Gastrocnemius medialis (tissue), 4 donors: ENCODE measurements at regions not wholly inside any gene's neighbourhood (a gene's known extent, or its start where the extent isn't known, plus 50 kb on each side); places are given as distances from the start of the nearest gene placed in this dataset.

Source experiments
- ATAC-seq, 2 donors: fragments of 150-250 bp; one replicate each; pipeline ENCODE4 v1.9.1; 2016
- DNase-seq, 2 donors: peaks; one replicate each; pipeline ENCODE4 v3.0.0-alpha.2; 2019
- H3K27ac ChIP-seq, 4 donors: fragments of 200-600 bp; sonication (generic); 1 replicate in 1 of 4; 2 replicates in 3 of 4; pipeline ENCODE4 v1.5.1; 2016 to 2018; ENCODE audit warnings: mild to moderate bottlenecking in 2 of 4, moderate library complexity in 1 of 4
- H3K27me3 ChIP-seq, 3 donors: fragments of 200-600 bp; sonication (generic) in 2 of 3; 1 replicate in 1 of 3; 2 replicates in 2 of 3; pipeline versions ENCODE4 v1.5.1 to v1.6.0; 2016 to 2019; ENCODE audit warnings: mild to moderate bottlenecking in 1 of 3, moderate library complexity in 1 of 3
- H3K36me3 ChIP-seq, 2 donors: fragments of 200-600 bp; sonication (generic) in 1 of 2; one replicate each; pipeline ENCODE4 v1.5.1; 2017 to 2018
- H3K4me1 ChIP-seq, 2 donors: fragments of 200-600 bp; sonication (generic) in 1 of 2; one replicate each; pipeline ENCODE4 v1.5.1; 2016 to 2017; ENCODE audit warnings: mild to moderate bottlenecking in 2 of 2
- H3K4me3 ChIP-seq, 4 donors: fragments of 200-600 bp; sonication (generic) in 3 of 4; 1 replicate in 1 of 4; 2 replicates in 3 of 4; pipeline ENCODE4 v1.5.1; 2016 to 2019; ENCODE audit warnings: mild to moderate bottlenecking in 2 of 4
- H3K9me3 ChIP-seq, 3 donors: fragments of 200-600 bp; sonication (generic) in 2 of 3; 1 replicate in 1 of 3; 2 replicates in 2 of 3; pipeline ENCODE4 v1.5.1; 2016 to 2019
- POLR2A ChIP-seq, 2 donors: fragments of 450-650 bp; IDR thresholded peaks; one replicate each; pipeline ENCODE4 v1.6.1; 2017; ENCODE audit warnings: antibody characterized with exemption in 2 of 2, mild to moderate bottlenecking in 2 of 2, moderate library complexity in 2 of 2
- in situ Hi-C, 4 donors: fragments of 200-750 bp; cut with MboI; loops; one replicate each; pipeline versions ENCODE4 v1.15.0 to v1.8.0; 2017; ENCODE audit warnings: low sequenced_read_pairs in 4 of 4
- intact Hi-C: fragments of 100-400 bp; cut with DNase I; formaldehyde crosslinking; loops from one replicate; pipeline ENCODE4 v1.15.1; 2023; ENCODE audit warnings: low total_unique reads
- TF ChIP-seq, protein P1 (sequence below), 5 experiments: fragments of 450-650 bp in 3 of 5; fragments of 200-600 bp in 2 of 5; sonication (generic) in 2 of 5; IDR thresholded peaks in 4 of 5; conservative IDR thresholded peaks in 1 of 5; 1 replicate in 4 of 5; 2 replicates in 1 of 5; pipeline ENCODE4 v1.5.1; 2016 to 2019; ENCODE audit warnings: antibody characterized with exemption in 5 of 5, mild to moderate bottlenecking in 3 of 5, moderate library complexity in 3 of 5

DNA sequence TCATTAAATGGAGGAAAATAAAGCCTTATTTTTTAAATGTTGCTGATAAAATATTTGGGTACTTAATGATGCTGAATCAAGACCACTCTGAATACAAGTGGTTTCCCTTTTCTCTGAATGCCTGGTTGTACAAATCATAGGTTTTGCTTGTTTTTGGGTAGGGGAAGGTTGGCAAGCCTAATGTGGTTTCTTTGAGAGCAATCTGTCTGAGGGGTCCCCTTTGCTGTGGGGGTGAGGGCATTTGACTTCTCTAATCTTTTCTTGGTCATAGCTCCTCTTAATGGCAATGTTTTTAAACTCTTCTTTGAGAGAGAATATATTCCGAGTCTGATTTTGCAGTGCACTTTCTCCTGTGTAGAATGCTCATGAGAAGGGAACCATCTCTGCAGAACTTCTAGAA, 99.2 kb downstream of the SOX4 start:
- no peak overlapping the region for H3K27ac ChIP-seq
- no peaks in the 10 kb centered on the region for H3K4me1 ChIP-seq
- no peaks in the 10 kb centered on the region for H3K36me3 ChIP-seq
- intact Hi-C loops: no loop called here
- no peak for TF ChIP-seq POLR2A (IDR thresholded peaks at IDR 0.05)
- in situ Hi-C loops: no loop called here
- no peaks in the 10 kb centered on the region for H3K27me3 ChIP-seq
- H3K9me3 ChIP-seq: no peaks in the 10 kb centered on the region
- ATAC-seq (no peak), DNase-seq (no peak)
- H3K4me3 ChIP-seq: no peak overlapping the region

DNA sequence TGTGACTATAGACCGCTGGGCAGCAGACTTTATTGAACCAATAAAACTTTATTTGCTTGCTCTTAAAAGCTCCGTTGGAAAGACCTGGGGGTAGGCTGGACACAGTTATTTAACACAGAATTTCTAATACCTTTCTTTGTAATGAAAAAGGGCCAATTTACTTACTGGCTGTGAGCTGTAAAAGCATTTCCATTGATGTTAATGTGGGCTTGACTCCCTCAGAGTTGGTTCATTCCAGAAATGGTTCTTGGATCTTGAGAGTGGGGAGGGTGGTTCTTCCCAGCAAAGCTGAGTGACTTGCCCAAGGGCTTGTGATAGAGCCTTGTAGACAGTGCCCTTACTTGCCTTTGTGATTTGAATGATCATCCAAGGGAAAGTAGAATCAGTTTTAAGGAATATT, 100.6 kb downstream of the SOX4 start:
- no peaks in the 10 kb centered on the region for H3K9me3 ChIP-seq
- no peak overlapping the region for H3K27ac ChIP-seq
- H3K36me3 ChIP-seq: no peaks in the 10 kb centered on the region
- ATAC-seq (no peak), DNase-seq (no peak)
- no peak overlapping the region for H3K4me3 ChIP-seq
- H3K27me3 ChIP-seq: no peaks in the 10 kb centered on the region
- intact Hi-C loops: no loop called here
- no peaks in the 10 kb centered on the region for H3K4me1 ChIP-seq
- no peak for TF ChIP-seq POLR2A (IDR thresholded peaks at IDR 0.05)
- TF ChIP-seq, protein P1, sequence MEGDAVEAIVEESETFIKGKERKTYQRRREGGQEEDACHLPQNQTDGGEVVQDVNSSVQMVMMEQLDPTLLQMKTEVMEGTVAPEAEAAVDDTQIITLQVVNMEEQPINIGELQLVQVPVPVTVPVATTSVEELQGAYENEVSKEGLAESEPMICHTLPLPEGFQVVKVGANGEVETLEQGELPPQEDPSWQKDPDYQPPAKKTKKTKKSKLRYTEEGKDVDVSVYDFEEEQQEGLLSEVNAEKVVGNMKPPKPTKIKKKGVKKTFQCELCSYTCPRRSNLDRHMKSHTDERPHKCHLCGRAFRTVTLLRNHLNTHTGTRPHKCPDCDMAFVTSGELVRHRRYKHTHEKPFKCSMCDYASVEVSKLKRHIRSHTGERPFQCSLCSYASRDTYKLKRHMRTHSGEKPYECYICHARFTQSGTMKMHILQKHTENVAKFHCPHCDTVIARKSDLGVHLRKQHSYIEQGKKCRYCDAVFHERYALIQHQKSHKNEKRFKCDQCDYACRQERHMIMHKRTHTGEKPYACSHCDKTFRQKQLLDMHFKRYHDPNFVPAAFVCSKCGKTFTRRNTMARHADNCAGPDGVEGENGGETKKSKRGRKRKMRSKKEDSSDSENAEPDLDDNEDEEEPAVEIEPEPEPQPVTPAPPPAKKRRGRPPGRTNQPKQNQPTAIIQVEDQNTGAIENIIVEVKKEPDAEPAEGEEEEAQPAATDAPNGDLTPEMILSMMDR (IDR thresholded peaks at IDR 0.05 in 4 of 5, conservative IDR thresholded peaks at IDR 0.05 in 1 of 5): no peak
- in situ Hi-C loops: no loop called here

DNA sequence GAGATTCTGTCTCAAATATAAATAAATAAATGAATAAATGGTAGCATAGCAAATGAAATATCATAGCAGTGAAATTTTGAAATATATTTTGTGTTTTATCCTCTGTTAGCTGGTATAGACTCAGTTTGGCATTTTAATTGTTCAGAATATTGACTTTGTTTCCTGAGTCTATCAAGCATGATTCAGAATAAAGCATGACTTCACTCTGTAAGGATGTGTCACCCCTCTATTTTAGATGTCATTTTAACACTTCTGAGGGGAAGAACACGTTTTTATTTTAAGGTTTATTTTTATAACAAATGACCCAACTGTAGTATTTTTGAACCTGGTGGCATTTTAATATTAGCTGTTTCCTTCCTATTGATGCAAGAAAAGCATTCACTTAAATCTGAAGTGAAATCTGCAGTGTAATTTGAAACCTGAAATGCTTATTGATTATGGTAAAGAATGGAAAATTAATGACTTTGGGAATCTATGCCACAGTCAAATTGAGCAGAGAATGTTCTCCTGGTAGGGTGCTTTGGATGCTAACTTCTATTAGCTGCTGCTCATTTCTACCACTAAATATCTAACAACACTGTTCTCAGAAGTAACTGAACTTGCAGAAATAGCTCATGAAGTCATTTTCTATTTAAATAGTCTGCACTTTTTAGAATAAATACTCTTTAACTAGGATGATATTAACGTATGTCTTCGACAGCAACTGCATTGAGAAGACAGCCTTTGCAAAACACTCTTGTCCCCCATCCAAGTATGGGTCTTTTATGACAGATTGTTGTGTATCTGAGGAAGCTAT, 114.2 kb downstream of the SOX4 start:
- in situ Hi-C loops: no loop called here
- H3K27me3 ChIP-seq: no peaks in the 10 kb centered on the region
- no peak for ATAC-seq
- TF ChIP-seq, protein P1 (IDR thresholded peaks at IDR 0.05 in 4 of 5, conservative IDR thresholded peaks at IDR 0.05 in 1 of 5): no peak
- TF ChIP-seq POLR2A (IDR thresholded peaks at IDR 0.05): no peak
- H3K36me3 ChIP-seq: no peaks in the 10 kb centered on the region
- no peak for DNase-seq
- intact Hi-C loops: no loop called here
- H3K4me1 ChIP-seq: peaks cover 0 to 3% of the 10 kb centered on the region in 2 donors
- H3K9me3 ChIP-seq: no peaks in the 10 kb centered on the region
- no peak overlapping the region for H3K4me3 ChIP-seq
- H3K27ac ChIP-seq: no peak overlapping the region

DNA sequence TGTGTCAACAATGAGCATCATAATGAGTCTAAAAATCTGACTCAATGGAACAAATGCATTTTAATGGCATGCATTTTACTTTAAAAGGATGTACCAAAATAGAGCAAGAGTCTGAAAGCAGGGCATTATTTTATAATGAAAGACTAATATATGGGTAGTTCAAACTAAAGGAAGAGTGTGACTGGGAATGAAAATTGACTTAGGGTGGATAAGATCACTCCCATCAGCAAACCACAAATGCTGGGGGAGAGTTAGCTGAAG, 114.7 kb downstream of the SOX4 start:
- no peak for ATAC-seq
- Histone ChIP-seq H3K27ac (no peak overlapping the region), H3K36me3 (no peaks in the 10 kb centered on the region), H3K4me1 (peaks cover 0 to 3% of the 10 kb centered on the region in 2 donors), H3K9me3 (no peaks in the 10 kb centered on the region), H3K4me3 (no peak overlapping the region), H3K27me3 (no peaks in the 10 kb centered on the region)
- intact Hi-C loops: no loop called here
- TF ChIP-seq POLR2A (IDR thresholded peaks at IDR 0.05): no peak
- TF ChIP-seq, protein P1 (IDR thresholded peaks at IDR 0.05 in 4 of 5, conservative IDR thresholded peaks at IDR 0.05 in 1 of 5): no peak
- DNase-seq: no peak
- in situ Hi-C loops: no loop called here

DNA sequence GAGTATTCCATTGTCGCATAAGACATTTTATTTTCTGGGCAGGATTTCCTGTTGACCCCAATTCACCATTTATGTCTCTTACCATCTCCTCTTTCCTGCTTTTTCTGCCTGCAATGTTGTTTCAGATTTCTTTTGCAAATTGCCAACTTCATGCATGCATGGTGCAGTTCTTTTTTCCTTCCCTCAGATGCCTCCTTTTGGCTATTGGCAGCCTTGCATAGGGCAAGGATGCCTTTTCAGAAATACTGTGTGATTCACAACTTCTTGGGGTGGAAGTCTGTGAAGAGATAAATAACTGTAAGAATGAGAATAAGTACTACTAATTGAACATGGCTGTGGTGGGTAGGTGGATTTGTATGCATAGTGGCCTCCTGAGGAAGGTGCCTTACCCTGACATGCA, 116.7 kb downstream of the SOX4 start:
- no peak for ATAC-seq
- Histone ChIP-seq H3K27ac (no peak overlapping the region), H3K4me1 (peaks cover 0 to 3% of the 10 kb centered on the region in 2 donors), H3K36me3 (no peaks in the 10 kb centered on the region), H3K27me3 (no peaks in the 10 kb centered on the region), H3K4me3 (no peak overlapping the region), H3K9me3 (no peaks in the 10 kb centered on the region)
- intact Hi-C loops (no loop called here), in situ Hi-C loops (no loop called here)
- DNase-seq: no peak
- TF ChIP-seq, protein P1 (IDR thresholded peaks at IDR 0.05 in 4 of 5, conservative IDR thresholded peaks at IDR 0.05 in 1 of 5): no peak
- TF ChIP-seq POLR2A (IDR thresholded peaks at IDR 0.05): no peak
